ENCODE measurements at regions not wholly inside any gene's neighbourhood (a gene's known extent, or its start where the extent isn't known, plus 50 kb on each side); places are given as distances from the start of the nearest gene placed in this dataset.

DNA sequence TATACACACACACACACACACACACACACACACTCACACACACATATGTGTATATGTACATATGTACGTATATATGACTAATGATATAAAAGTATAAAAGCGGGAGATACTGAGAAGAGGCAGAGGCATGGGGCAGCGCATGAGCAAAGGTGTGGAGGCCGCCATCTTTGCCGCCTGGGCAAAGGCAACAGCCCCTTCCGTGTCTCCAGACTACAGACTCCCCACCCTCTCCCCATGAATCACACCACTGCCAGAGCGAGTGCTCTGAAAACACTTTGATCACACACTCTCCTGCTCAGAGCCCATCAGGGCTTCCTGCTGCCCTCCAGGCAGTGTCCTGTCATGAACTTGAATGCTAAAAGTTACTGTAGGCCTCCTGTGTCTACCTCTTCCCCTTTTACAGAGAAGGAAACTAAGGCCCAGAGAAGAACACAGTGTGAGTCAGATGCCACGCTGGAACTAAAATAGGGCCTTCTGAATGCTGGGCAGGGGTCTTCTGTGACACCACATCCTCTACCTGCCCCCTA, 54.7 kb upstream of the SSBP3 start (continued):
- TF ChIP-seq, protein P1, sequence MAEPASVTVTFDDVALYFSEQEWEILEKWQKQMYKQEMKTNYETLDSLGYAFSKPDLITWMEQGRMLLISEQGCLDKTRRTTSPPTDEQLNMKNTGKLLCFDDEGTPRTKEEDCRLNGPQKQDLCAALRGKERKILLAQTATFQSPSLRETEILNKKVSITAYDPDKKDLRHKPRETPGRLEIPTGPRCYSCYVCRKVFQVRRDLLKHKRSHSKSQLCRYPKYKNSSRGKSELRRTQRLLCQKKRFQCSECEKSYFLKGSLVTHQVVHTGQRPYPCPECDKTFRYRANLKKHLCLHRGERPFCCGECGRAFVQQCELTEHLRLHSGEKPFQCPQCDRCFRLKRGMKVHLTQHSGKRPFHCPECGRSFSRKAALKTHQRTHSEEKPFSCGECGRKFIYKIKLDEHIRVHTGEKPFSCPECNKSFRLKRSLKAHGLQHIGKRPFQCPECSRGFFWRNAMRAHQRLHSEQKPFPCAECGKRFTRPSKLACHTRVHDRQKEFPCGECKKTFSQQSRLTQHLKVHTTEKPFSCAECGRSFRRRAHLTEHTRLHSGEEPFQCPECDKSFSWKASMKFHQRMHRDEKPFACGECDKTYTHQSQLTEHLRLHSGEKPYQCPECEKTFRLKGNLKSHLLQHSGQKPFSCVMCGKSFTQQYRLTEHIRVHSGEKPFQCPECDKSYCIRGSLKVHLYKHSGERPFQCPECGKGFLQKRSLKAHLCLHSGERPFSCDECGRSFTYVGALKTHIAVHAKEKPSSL (CRISPR knock-in tag; conservative IDR thresholded peaks at IDR 0.05), result no peak
- no peak for TF ChIP-seq ETV6 (CRISPR knock-in tag; IDR thresholded peaks at IDR 0.05)
- no peak for TF ChIP-seq MXD4 (CRISPR knock-in tag; IDR thresholded peaks at IDR 0.05; ENCODE audit: borderline replicate concordance)
- TF ChIP-seq SMAD4 (CRISPR knock-in tag; IDR thresholded peaks at IDR 0.05), result no peak
- TF ChIP-seq TCF7 (CRISPR knock-in tag; IDR thresholded peaks at IDR 0.05; ENCODE audit: low read depth), result no peak

DNA sequence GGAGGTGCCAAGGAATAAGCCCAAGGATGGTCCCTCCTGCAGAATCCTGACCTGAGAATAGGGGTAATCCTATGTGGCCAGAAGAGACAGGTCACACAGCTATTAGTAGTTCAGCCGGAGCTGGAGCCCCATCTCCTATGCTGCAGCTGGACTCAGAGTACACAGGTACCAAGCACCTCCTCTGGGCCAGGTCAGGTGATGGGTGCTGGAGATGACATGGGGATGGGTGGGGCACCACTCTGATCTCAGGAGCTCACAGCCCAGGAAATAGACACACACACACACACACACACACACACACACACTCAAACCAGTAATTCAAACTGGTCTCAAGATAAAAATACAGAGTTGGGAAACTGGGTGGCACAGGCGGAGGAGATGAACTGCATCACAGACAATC, 54.2 kb upstream of the SSBP3 start:
- no peak overlapping the region for H3K4me3 Mint-ChIP-seq
- CTCF ChIA-PET, result interaction anchor here (0.8 kb wide), 1 partner anchor 21 kb away, joined by 3 read pairs; no protein-coding TSS in a partner anchor
- ATAC-seq, result no peak

DNA sequence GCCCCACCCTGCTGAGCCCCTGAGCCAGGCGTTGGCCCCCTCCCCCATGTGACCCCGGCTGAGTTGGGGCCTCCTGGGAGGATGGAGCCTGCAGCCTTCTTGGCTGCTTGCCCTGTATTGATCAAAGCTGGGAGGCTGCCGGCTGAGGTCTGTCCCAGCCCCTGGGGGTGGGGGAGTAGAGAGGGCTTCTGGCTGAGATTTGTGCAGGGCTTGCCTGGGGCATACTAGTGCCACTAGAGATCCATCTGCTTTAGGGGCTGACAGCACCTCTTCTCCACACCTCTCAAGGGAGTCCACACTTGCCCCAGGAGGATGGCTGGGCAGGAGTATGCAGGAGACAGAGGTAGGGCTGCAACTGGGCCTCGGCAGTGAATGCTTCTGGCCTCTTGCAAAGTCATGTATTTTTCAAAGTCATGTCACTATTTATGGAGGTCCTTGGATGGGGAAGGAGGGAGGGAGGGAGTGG, 53.6 kb upstream of the SSBP3 start:
- ATAC-seq, result no peak
- Mint-ChIP-seq H3K4me1 (peaks cover 65% of the 10 kb centered on the region), H3K27ac (no peak overlapping the region), H3K9me3 (no peaks in the 10 kb centered on the region), H3K4me3 (no peak overlapping the region), H3K36me3 (no peaks in the 10 kb centered on the region), H3K27me3 (ENCODE audit: low read depth) (peaks cover 3% of the 10 kb centered on the region)
- no peak for DNase-seq (ENCODE audit: low spot score)
- CTCF ChIA-PET, result interaction anchor here (0.8 kb wide), 1 partner anchor 20 kb away, joined by 3 read pairs; no protein-coding TSS in a partner anchor
- POLR2A ChIA-PET, result interaction anchor here (1.4 kb wide), 1 partner anchor 16 kb away, joined by 4 read pairs; no protein-coding TSS in a partner anchor
- no peak for TF ChIP-seq RELA (CRISPR knock-in tag; IDR thresholded peaks at IDR 0.05; ENCODE audit: borderline replicate concordance)
- no peak for TF ChIP-seq OVOL2 (CRISPR knock-in tag; IDR thresholded peaks at IDR 0.05; ENCODE audit: borderline replicate concordance)
- TF ChIP-seq, protein P2, sequence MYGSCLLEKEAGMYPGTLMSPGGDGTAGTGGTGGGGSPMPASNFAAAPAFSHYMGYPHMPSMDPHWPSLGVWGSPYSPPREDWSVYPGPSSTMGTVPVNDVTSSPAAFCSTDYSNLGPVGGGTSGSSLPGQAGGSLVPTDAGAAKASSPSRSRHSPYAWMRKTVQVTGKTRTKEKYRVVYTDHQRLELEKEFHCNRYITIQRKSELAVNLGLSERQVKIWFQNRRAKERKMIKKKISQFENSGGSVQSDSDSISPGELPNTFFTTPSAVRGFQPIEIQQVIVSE (CRISPR knock-in tag; IDR thresholded peaks at IDR 0.05; ENCODE audit: borderline replicate concordance), result no peak
- TF ChIP-seq JUN (CRISPR knock-in tag; IDR thresholded peaks at IDR 0.05), result no peak
- TF ChIP-seq, protein P3, sequence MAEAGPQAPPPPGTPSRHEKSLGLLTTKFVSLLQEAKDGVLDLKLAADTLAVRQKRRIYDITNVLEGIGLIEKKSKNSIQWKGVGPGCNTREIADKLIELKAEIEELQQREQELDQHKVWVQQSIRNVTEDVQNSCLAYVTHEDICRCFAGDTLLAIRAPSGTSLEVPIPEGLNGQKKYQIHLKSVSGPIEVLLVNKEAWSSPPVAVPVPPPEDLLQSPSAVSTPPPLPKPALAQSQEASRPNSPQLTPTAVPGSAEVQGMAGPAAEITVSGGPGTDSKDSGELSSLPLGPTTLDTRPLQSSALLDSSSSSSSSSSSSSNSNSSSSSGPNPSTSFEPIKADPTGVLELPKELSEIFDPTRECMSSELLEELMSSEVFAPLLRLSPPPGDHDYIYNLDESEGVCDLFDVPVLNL (CRISPR knock-in tag; IDR thresholded peaks at IDR 0.05; ENCODE audit: borderline replicate concordance, low read depth), result no peak
- no peak for TF ChIP-seq MYBL2 (CRISPR knock-in tag; IDR thresholded peaks at IDR 0.05)
- TF ChIP-seq NFYB (CRISPR knock-in tag; conservative IDR thresholded peaks at IDR 0.05; ENCODE audit: low read depth), result no peak
- TF ChIP-seq, protein P4, sequence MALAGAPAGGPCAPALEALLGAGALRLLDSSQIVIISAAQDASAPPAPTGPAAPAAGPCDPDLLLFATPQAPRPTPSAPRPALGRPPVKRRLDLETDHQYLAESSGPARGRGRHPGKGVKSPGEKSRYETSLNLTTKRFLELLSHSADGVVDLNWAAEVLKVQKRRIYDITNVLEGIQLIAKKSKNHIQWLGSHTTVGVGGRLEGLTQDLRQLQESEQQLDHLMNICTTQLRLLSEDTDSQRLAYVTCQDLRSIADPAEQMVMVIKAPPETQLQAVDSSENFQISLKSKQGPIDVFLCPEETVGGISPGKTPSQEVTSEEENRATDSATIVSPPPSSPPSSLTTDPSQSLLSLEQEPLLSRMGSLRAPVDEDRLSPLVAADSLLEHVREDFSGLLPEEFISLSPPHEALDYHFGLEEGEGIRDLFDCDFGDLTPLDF (CRISPR knock-in tag; IDR thresholded peaks at IDR 0.05), result no peak
- TF ChIP-seq, protein P5, sequence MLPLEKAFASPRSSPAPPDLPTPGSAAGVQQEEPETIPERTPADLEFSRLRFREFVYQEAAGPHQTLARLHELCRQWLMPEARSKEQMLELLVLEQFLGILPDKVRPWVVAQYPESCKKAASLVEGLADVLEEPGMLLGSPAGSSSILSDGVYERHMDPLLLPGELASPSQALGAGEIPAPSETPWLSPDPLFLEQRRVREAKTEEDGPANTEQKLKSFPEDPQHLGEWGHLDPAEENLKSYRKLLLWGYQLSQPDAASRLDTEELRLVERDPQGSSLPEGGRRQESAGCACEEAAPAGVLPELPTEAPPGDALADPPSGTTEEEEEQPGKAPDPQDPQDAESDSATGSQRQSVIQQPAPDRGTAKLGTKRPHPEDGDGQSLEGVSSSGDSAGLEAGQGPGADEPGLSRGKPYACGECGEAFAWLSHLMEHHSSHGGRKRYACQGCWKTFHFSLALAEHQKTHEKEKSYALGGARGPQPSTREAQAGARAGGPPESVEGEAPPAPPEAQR (CRISPR knock-in tag; IDR thresholded peaks at IDR 0.05), result no peak
- no peak for TF ChIP-seq ZNF232 (CRISPR knock-in tag; IDR thresholded peaks at IDR 0.05)
- TF ChIP-seq, protein P6, sequence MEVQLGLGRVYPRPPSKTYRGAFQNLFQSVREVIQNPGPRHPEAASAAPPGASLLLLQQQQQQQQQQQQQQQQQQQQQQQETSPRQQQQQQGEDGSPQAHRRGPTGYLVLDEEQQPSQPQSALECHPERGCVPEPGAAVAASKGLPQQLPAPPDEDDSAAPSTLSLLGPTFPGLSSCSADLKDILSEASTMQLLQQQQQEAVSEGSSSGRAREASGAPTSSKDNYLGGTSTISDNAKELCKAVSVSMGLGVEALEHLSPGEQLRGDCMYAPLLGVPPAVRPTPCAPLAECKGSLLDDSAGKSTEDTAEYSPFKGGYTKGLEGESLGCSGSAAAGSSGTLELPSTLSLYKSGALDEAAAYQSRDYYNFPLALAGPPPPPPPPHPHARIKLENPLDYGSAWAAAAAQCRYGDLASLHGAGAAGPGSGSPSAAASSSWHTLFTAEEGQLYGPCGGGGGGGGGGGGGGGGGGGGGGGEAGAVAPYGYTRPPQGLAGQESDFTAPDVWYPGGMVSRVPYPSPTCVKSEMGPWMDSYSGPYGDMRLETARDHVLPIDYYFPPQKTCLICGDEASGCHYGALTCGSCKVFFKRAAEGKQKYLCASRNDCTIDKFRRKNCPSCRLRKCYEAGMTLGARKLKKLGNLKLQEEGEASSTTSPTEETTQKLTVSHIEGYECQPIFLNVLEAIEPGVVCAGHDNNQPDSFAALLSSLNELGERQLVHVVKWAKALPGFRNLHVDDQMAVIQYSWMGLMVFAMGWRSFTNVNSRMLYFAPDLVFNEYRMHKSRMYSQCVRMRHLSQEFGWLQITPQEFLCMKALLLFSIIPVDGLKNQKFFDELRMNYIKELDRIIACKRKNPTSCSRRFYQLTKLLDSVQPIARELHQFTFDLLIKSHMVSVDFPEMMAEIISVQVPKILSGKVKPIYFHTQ (CRISPR knock-in tag; IDR thresholded peaks at IDR 0.05), result no peak
- TF ChIP-seq NFATC4 (CRISPR knock-in tag; IDR thresholded peaks at IDR 0.05), result no peak
- TF ChIP-seq, protein P1 (CRISPR knock-in tag; conservative IDR thresholded peaks at IDR 0.05), result no peak

More for the DNA sequence above, 54.2 kb upstream of the SSBP3 start:
- Mint-ChIP-seq H3K4me1 (peaks cover 67% of the 10 kb centered on the region), H3K27me3 (ENCODE audit: low read depth) (peaks cover 3% of the 10 kb centered on the region), H3K36me3 (no peaks in the 10 kb centered on the region), H3K9me3 (no peaks in the 10 kb centered on the region), H3K27ac (no peak overlapping the region)
- POLR2A ChIA-PET, result interaction anchor here (1.4 kb wide), 1 partner anchor 16 kb away, joined by 4 read pairs; no protein-coding TSS in a partner anchor
- TF ChIP-seq ESRRA (CRISPR knock-in tag; IDR thresholded peaks at IDR 0.05; ENCODE audit: borderline replicate concordance) (no peak), ZNF219 (CRISPR knock-in tag; IDR thresholded peaks at IDR 0.05; ENCODE audit: borderline replicate concordance) (no peak), TP53 (CRISPR knock-in tag; IDR thresholded peaks at IDR 0.05) (no peak), ZNF317 (CRISPR knock-in tag; IDR thresholded peaks at IDR 0.05; ENCODE audit: borderline replicate concordance, low read depth) (no peak)
- no peak for DNase-seq (ENCODE audit: low spot score)
